Neural cell (in vitro differentiated cells): ENCODE measurements at regions not wholly inside any gene's neighbourhood (a gene's known extent, or its start where the extent isn't known, plus 50 kb on each side); places are given as distances from the start of the nearest gene placed in this dataset.
A peak's percentile ranks its signal among the peaks of the same experiment; 100 is the strongest.

Experiments used
- H2AFZ ChIP-seq: fragments of 200-600, 300-800 bp; sonication (generic), shearing (Covaris generic); 2 replicates; pipeline ENCODE4 v1.6.0; 2014; ENCODE audit warnings: low read depth, mild to moderate bottlenecking, antibody characterized with exemption, low read length, moderate library complexity
- H3F3A ChIP-seq: fragments of 200-600 bp; shearing (Covaris generic); 2 replicates; pipeline ENCODE4 v1.6.1; 2016; ENCODE audit warnings: mild to moderate bottlenecking, moderate library complexity, mixed read lengths, antibody characterized with exemption, low read length; ENCODE audit not compliant: insufficient read depth, poor library complexity, severe bottlenecking
- H3K27ac ChIP-seq: fragments of 200-600, 300-800 bp; sonication (generic), shearing (Covaris generic); 2 replicates; pipeline ENCODE4 v1.5.1; 2014; ENCODE audit warnings: mild to moderate bottlenecking, low read length, moderate library complexity
- H3K27me3 ChIP-seq: fragments of 300-800, 200-600 bp; sonication (generic), shearing (Covaris generic); 2 replicates; pipeline ENCODE4 v1.6.0; 2014; ENCODE audit warnings: mild to moderate bottlenecking, low read depth, low read length, moderate library complexity; ENCODE audit not compliant: insufficient read depth
- H3K36me3 ChIP-seq: fragments of 300-800, 200-600 bp; sonication (generic), shearing (Covaris generic); 2 replicates; pipeline ENCODE4 v1.5.1; 2014; ENCODE audit warnings: mild to moderate bottlenecking, antibody characterized with exemption, low read length, moderate library complexity; ENCODE audit not compliant: insufficient read depth
- H3K4me2 ChIP-seq: fragments of 300-800, 200-600 bp; sonication (generic), shearing (Covaris generic); 2 replicates; pipeline ENCODE4 v1.6.0; 2014; ENCODE audit warnings: mild to moderate bottlenecking, low read length
- H3K4me3 ChIP-seq: fragments of 300-800, 200-600 bp; sonication (generic), shearing (Covaris generic); 2 replicates; pipeline ENCODE4 v1.5.1; 2014; ENCODE audit warnings: mild to moderate bottlenecking, low read length, moderate library complexity
- H3K79me2 ChIP-seq: fragments of 200-600 bp; shearing (Covaris generic); replicated peaks from 2 replicates; pipeline ENCODE4 v1.6.0; 2014; ENCODE audit warnings: mild to moderate bottlenecking, low read length, moderate library complexity; ENCODE audit not compliant: insufficient read depth
- H3K9ac ChIP-seq: fragments of 300-800, 200-600 bp; sonication (generic), shearing (Covaris generic); 2 replicates; pipeline ENCODE4 v1.6.1; 2016; ENCODE audit warnings: mild to moderate bottlenecking, low read length, mixed read lengths
- H3K9me2 ChIP-seq: fragments of 200-600 bp; shearing (Covaris generic); 2 replicates; pipeline ENCODE4 v1.6.1; 2016; ENCODE audit warnings: mild to moderate bottlenecking, low read length, mixed read lengths; ENCODE audit not compliant: insufficient read depth
- H3K9me3 ChIP-seq: fragments of 200-600, 300-800 bp; sonication (generic), shearing (Covaris generic); 2 replicates; pipeline ENCODE4 v1.6.1; 2016; ENCODE audit warnings: mild to moderate bottlenecking, mixed run types, low read length, moderate library complexity, mixed read lengths
- H4K20me1 ChIP-seq: fragments of 200-600 bp; shearing (Covaris generic); 2 replicates; pipeline ENCODE4 v1.6.1; 2016; ENCODE audit warnings: mild to moderate bottlenecking, mixed run types; ENCODE audit not compliant: insufficient read depth
- CTCF ChIP-seq: fragments of 450-650 bp; IDR thresholded peaks from 2 replicates; pipeline ENCODE4 v1.5.1; 2014; ENCODE audit warnings: antibody characterized with exemption, mild to moderate bottlenecking, moderate library complexity; ENCODE audit not compliant: poor library complexity, severe bottlenecking
- EP300 ChIP-seq: fragments of 450-650 bp; conservative IDR thresholded peaks from 2 replicates; pipeline ENCODE4 v1.6.1; 2014; ENCODE audit warnings: antibody characterized with exemption, mild to moderate bottlenecking, moderate library complexity; ENCODE audit not compliant: poor library complexity, severe bottlenecking
- EZH2 ChIP-seq: fragments of 200-600, 300-800 bp; shearing (Covaris generic), sonication (generic); IDR thresholded peaks from 2 replicates; pipeline ENCODE4 v1.6.1; 2014; ENCODE audit warnings: antibody characterized with exemption, low read length, borderline replicate concordance, mild to moderate bottlenecking; ENCODE audit not compliant: insufficient read depth, poor library complexity, severe bottlenecking
- MXI1 ChIP-seq: fragments of 450-650 bp; conservative IDR thresholded peaks from 2 replicates; pipeline ENCODE4 v1.6.1; 2014; ENCODE audit warnings: antibody characterized with exemption, mild to moderate bottlenecking; ENCODE audit not compliant: poor library complexity, severe bottlenecking
- POLR2AphosphoS5 ChIP-seq: IDR thresholded peaks from 2 replicates; pipeline ENCODE4 v1.6.1; 2012
- RAD21 ChIP-seq: fragments of 450-650 bp; conservative IDR thresholded peaks from 2 replicates; pipeline ENCODE4 v1.6.1; 2014; ENCODE audit warnings: antibody characterized with exemption, mild to moderate bottlenecking, moderate library complexity
- REST ChIP-seq: IDR thresholded peaks from 2 replicates; pipeline ENCODE4 v1.6.1; 2012; ENCODE audit warnings: borderline replicate concordance
- SMC3 ChIP-seq: fragments of 450-650 bp; conservative IDR thresholded peaks from 2 replicates; pipeline ENCODE4 v1.6.1; 2014; ENCODE audit warnings: antibody characterized with exemption, mild to moderate bottlenecking, moderate library complexity; ENCODE audit not compliant: poor library complexity
- TAF1 ChIP-seq: IDR thresholded peaks from 2 replicates; pipeline ENCODE4 v1.6.1; 2012; ENCODE audit warnings: low read depth

- Histone ChIP-seq H3K27me3 (no peaks in the 10 kb centered on the region), H2AFZ (no peak overlapping the region), H3K79me2 (no peaks in the 10 kb centered on the region), H3K9ac (no peak overlapping the region), H3K36me3 (no peaks in the 10 kb centered on the region), H3F3A (no peaks in the 10 kb centered on the region), H3K4me3 (no peak overlapping the region), H4K20me1 (no peaks in the 10 kb centered on the region), H3K4me2 (no peak overlapping the region), H3K9me3 (no peaks in the 10 kb centered on the region), H3K27ac (no peak overlapping the region), H3K9me2 (no peaks in the 10 kb centered on the region)
- TF ChIP-seq EZH2 (no peak), MXI1 (no peak)
These were observed 87.9 kb upstream of the ZNF217 start for GRCh38 chr20:53681352-53682212.

- Histone ChIP-seq H3K36me3 (no peaks in the 10 kb centered on the region), H3K9me3 (no peaks in the 10 kb centered on the region), H3K79me2 (no peaks in the 10 kb centered on the region), H3K27me3 (no peaks in the 10 kb centered on the region), H3K9ac (no peak overlapping the region), H3K4me3 (no peak overlapping the region), H2AFZ (peak overlapping the region; percentile 63), H3K9me2 (no peaks in the 10 kb centered on the region), H4K20me1 (no peaks in the 10 kb centered on the region), H3K4me2 (no peak overlapping the region), H3K27ac (no peak overlapping the region), H3F3A (no peaks in the 10 kb centered on the region)
- TF ChIP-seq EP300 = no peak
- TF ChIP-seq REST = no peak
- TF ChIP-seq RAD21 = no peak
- TF ChIP-seq SMC3 = no peak
- TF ChIP-seq MXI1 = no peak
- no peak for TF ChIP-seq CTCF
- TF ChIP-seq EZH2 = no peak
- no peak for TF ChIP-seq TAF1
- no peak for TF ChIP-seq POLR2AphosphoS5
These were observed 86.1 kb upstream of the ZNF217 start for GRCh38 chr20:53679597-53680309.
